Parathyroid adenoma (tissue), 2 donors: ENCODE measurements at regions not wholly inside any gene's neighbourhood (a gene's known extent, or its start where the extent isn't known, plus 50 kb on each side); places are given as distances from the start of the nearest gene placed in this dataset.

Experiments
- H2AFZ ChIP-seq: fragments of 300-600 bp; sonication (generic); one replicate; pipeline ENCODE4 v1.7.0; 2017; ENCODE audit warnings: antibody characterized with exemption, mild to moderate bottlenecking
- H3K27ac ChIP-seq: fragments of 300-600 bp; sonication (generic); one replicate; pipeline ENCODE4 v1.7.0; 2017
- H3K27me3 ChIP-seq: fragments of 300-600 bp; sonication (generic); one replicate; pipeline ENCODE4 v1.7.0; 2017; ENCODE audit warnings: low read length; ENCODE audit not compliant: control insufficient read depth, insufficient read depth
- H3K36me3 ChIP-seq: fragments of 300-600 bp; sonication (generic); one replicate; pipeline ENCODE4 v1.7.0; 2017; ENCODE audit warnings: low read length; ENCODE audit not compliant: control insufficient read depth, insufficient read depth
- H3K4me1 ChIP-seq: fragments of 300-600 bp; sonication (generic); one replicate; pipeline ENCODE4 v1.7.0; 2017; ENCODE audit warnings: control low read depth
- H3K4me2 ChIP-seq: fragments of 300-600 bp; sonication (generic); one replicate; pipeline ENCODE4 v1.7.0; 2017; ENCODE audit warnings: low read length
- H3K4me3 ChIP-seq: fragments of 300-600 bp; sonication (generic); one replicate; pipeline ENCODE4 v1.7.0; 2017; ENCODE audit warnings: low read depth, low read length
- H3K79me2 ChIP-seq: fragments of 300-600 bp; sonication (generic); one replicate; pipeline ENCODE4 v1.7.0; 2017; ENCODE audit warnings: control low read depth
- H3K9ac ChIP-seq: fragments of 300-600 bp; sonication (generic); one replicate; pipeline ENCODE4 v1.7.0; 2017; ENCODE audit warnings: mild to moderate bottlenecking
- H3K9me3 ChIP-seq: fragments of 300-600 bp; sonication (generic); one replicate; pipeline ENCODE4 v1.7.0; 2017; ENCODE audit warnings: low read length; ENCODE audit not compliant: control insufficient read depth
- CTCF ChIP-seq: fragments of 300-600 bp; sonication (generic); IDR thresholded peaks from one replicate; pipeline ENCODE4 v1.7.0; 2017; ENCODE audit warnings: antibody characterized with exemption, mild to moderate bottlenecking
- donor health status: primary hyperparathyroidism.

GRCh38 chr16:17612336-17612735 lies 141.6 kb upstream of the XYLT1 start:
- H3K27ac ChIP-seq: no peak overlapping the region
- H3K9me3 ChIP-seq: no peaks in the 10 kb centered on the region
- no peaks in the 10 kb centered on the region for H3K36me3 ChIP-seq
- H3K27me3 ChIP-seq: no peaks in the 10 kb centered on the region
- no peak overlapping the region for H3K9ac ChIP-seq
- H3K4me3 ChIP-seq: no peak overlapping the region
- no peak overlapping the region for H3K4me2 ChIP-seq
- H2AFZ ChIP-seq: no peak overlapping the region
- H3K79me2 ChIP-seq: no peaks in the 10 kb centered on the region
- no peaks in the 10 kb centered on the region for H3K4me1 ChIP-seq
- TF ChIP-seq CTCF: no peak

- no peak overlapping the region for H3K4me3 ChIP-seq
- no peaks in the 10 kb centered on the region for H3K4me1 ChIP-seq
- no peaks in the 10 kb centered on the region for H3K27me3 ChIP-seq
- H2AFZ ChIP-seq: no peak overlapping the region
- no peak overlapping the region for H3K27ac ChIP-seq
- TF ChIP-seq CTCF: no peak
- no peaks in the 10 kb centered on the region for H3K36me3 ChIP-seq
- no peaks in the 10 kb centered on the region for H3K79me2 ChIP-seq
- H3K9ac ChIP-seq: no peak overlapping the region
- no peaks in the 10 kb centered on the region for H3K9me3 ChIP-seq
- H3K4me2 ChIP-seq: no peak overlapping the region
Observed at GRCh38 chr16:17607609-17608008, 136.8 kb upstream of the XYLT1 start.

GRCh38 chr16:17607075-17607509 lies 136.3 kb upstream of the XYLT1 start:
- Histone ChIP-seq H3K79me2 (no peaks in the 10 kb centered on the region), H3K9ac (no peak overlapping the region), H3K27ac (no peak overlapping the region), H3K36me3 (no peaks in the 10 kb centered on the region), H3K4me1 (no peaks in the 10 kb centered on the region), H3K27me3 (no peaks in the 10 kb centered on the region), H3K4me3 (no peak overlapping the region), H3K4me2 (no peak overlapping the region), H3K9me3 (no peaks in the 10 kb centered on the region), H2AFZ (no peak overlapping the region)
- no peak for TF ChIP-seq CTCF

GRCh38 chr16:17606460-17606859 lies 135.7 kb upstream of the XYLT1 start:
- H3K36me3 ChIP-seq: no peaks in the 10 kb centered on the region
- no peaks in the 10 kb centered on the region for H3K27me3 ChIP-seq
- no peaks in the 10 kb centered on the region for H3K4me1 ChIP-seq
- H3K4me3 ChIP-seq: no peak overlapping the region
- no peak overlapping the region for H2AFZ ChIP-seq
- H3K79me2 ChIP-seq: no peaks in the 10 kb centered on the region
- H3K4me2 ChIP-seq: no peak overlapping the region
- no peak for TF ChIP-seq CTCF
- no peak overlapping the region for H3K9ac ChIP-seq
- no peaks in the 10 kb centered on the region for H3K9me3 ChIP-seq
- no peak overlapping the region for H3K27ac ChIP-seq

GRCh38 chr16:17605784-17606183 lies 135.0 kb upstream of the XYLT1 start:
- H3K27me3 ChIP-seq: no peaks in the 10 kb centered on the region
- no peak overlapping the region for H2AFZ ChIP-seq
- H3K4me3 ChIP-seq: no peak overlapping the region
- no peak overlapping the region for H3K9ac ChIP-seq
- no peaks in the 10 kb centered on the region for H3K9me3 ChIP-seq
- H3K4me2 ChIP-seq: no peak overlapping the region
- no peak overlapping the region for H3K27ac ChIP-seq
- no peaks in the 10 kb centered on the region for H3K36me3 ChIP-seq
- no peak for TF ChIP-seq CTCF
- H3K4me1 ChIP-seq: no peaks in the 10 kb centered on the region
- no peaks in the 10 kb centered on the region for H3K79me2 ChIP-seq
